ENCODE measurements at regions not wholly inside any gene's neighbourhood (a gene's known extent, or its start where the extent isn't known, plus 50 kb on each side); places are given as distances from the start of the nearest gene placed in this dataset.
A peak's percentile ranks its signal among the peaks of the same experiment; 100 is the strongest.
"Not testable (repeated sequence)": the region's sequence is repeated elsewhere in the genome, so short reads cannot be mapped to it uniquely, and the experiment has no call there.

- Histone ChIP-seq H2AFZ (ENCODE audit: insufficient read depth, low read length, poor library complexity) (no peak overlapping the region), H3K18ac (ENCODE audit: low read length) (no peak overlapping the region), H4K91ac (ENCODE audit: low read depth, low read length) (no peak overlapping the region), H2BK5ac (ENCODE audit: low read depth, low read length, poor library complexity) (no peak overlapping the region), H3K36me3 (ENCODE audit: control insufficient read depth in 1 of 2, insufficient read depth in 2 of 2, low read length in 2 of 2) (no peaks in the 10 kb centered on the region), H3K4me3 (ENCODE audit: low read depth, low read length) (no peak overlapping the region), H4K8ac (ENCODE audit: low read depth, low read length) (no peak overlapping the region), H3K79me2 (ENCODE audit: control insufficient read depth, insufficient read depth, low read length, poor library complexity) (no peaks in the 10 kb centered on the region), H2BK12ac (ENCODE audit: low read length) (no peak overlapping the region), H3K27ac (ENCODE audit: low read depth, low read length) (no peak overlapping the region), H4K12ac (ENCODE audit: low read depth, low read length) (no peak overlapping the region), H3K9me3 (ENCODE audit: insufficient read depth, low read depth, low read length) (no peaks in the 10 kb centered on the region), H3K4me1 (ENCODE audit: control insufficient read depth in 1 of 2, insufficient read depth in 2 of 2, low read length in 2 of 2) (peaks cover 4 to 5% of the 10 kb centered on the region in 2 experiments), H2BK120ac (ENCODE audit: insufficient read depth, low read length, poor library complexity) (no peak overlapping the region), H3K23ac (ENCODE audit: low read length) (no peak overlapping the region), H3K4ac (ENCODE audit: low read depth, low read length) (no peak overlapping the region), H2AK5ac (ENCODE audit: low read length) (no peak overlapping the region), H3K9ac (ENCODE audit: low read length) (no peak overlapping the region), H3K79me1 (ENCODE audit: low read length) (peaks cover 5% of the 10 kb centered on the region), H3K4me2 (ENCODE audit: low read length) (no peak overlapping the region), H3K27me3 (ENCODE audit: insufficient read depth, low read length) (no peaks in the 10 kb centered on the region), H3K14ac (ENCODE audit: low read length) (no peak overlapping the region)
- WGBS (ENCODE audit: extremely low coverage, insufficient coverage, insufficient read length) = no CpG with 5 or more reads among the region's 8 CpGs
- peak in 1 of 2 donors; percentile 39 for DNase-seq
Measured at GRCh38 chr14:51369814-51370213, 129.8 kb downstream of the TMX1 start.

DNA sequence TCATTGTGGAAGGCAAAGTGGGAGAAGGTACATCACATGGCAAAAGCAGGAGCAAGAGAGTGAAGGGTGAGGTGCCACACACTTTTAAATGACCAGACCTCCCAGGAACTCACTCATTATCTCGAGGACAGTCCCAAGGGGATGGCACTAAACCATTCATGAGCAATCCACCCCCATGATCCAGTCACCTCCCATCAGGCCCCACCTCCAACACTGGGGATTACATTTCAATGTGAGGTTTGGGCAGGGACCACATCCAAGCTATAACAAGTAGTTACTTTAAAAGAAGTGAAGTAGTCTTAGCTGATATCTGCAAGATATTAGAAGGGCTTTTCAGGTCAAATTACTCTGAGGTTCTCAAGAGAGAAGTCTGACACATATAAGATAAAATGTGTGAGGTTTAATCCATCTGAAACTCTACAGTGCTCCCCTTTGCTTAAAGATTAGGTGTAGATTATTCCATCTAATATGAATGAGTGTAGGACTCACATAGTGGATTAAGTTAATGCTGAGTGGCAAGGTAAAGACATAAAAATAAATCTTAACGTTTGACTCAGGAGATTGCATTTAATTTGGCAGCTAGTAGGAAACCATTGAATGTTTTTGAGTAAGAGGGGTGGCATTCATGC is 130.8 kb downstream of the TMX1 start:
- no peak overlapping the region for H3K9ac ChIP-seq (ENCODE audit: low read length)
- no peak overlapping the region for H4K8ac ChIP-seq (ENCODE audit: low read depth, low read length)
- no peak overlapping the region for H2BK120ac ChIP-seq (ENCODE audit: insufficient read depth, low read length, poor library complexity)
- H3K27ac ChIP-seq (ENCODE audit: low read depth, low read length) = no peak overlapping the region
- no peaks in the 10 kb centered on the region for H3K27me3 ChIP-seq (ENCODE audit: insufficient read depth, low read length)
- H3K14ac ChIP-seq (ENCODE audit: low read length) = no peak overlapping the region
- no peaks in the 10 kb centered on the region for H3K79me2 ChIP-seq (ENCODE audit: control insufficient read depth, insufficient read depth, low read length, poor library complexity)
- H2AFZ ChIP-seq (ENCODE audit: insufficient read depth, low read length, poor library complexity) = no peak overlapping the region
- H3K4ac ChIP-seq (ENCODE audit: low read depth, low read length) = no peak overlapping the region
- H4K12ac ChIP-seq (ENCODE audit: low read depth, low read length) = no peak overlapping the region
- peaks cover 5% of the 10 kb centered on the region for H3K79me1 ChIP-seq (ENCODE audit: low read length)
- no peak overlapping the region for H2BK5ac ChIP-seq (ENCODE audit: low read depth, low read length, poor library complexity)
- H2AK5ac ChIP-seq (ENCODE audit: low read length) = no peak overlapping the region
- WGBS (ENCODE audit: extremely low coverage, insufficient coverage, insufficient read length) = no CpG with 5 or more reads among the region's 2 CpGs
- H3K4me2 ChIP-seq (ENCODE audit: low read length) = no peak overlapping the region
- H3K23ac ChIP-seq (ENCODE audit: low read length) = no peak overlapping the region
- no peak overlapping the region for H3K4me3 ChIP-seq (ENCODE audit: low read depth, low read length)
- no peaks in the 10 kb centered on the region for H3K9me3 ChIP-seq (ENCODE audit: insufficient read depth, low read depth, low read length)
- H3K18ac ChIP-seq (ENCODE audit: low read length) = no peak overlapping the region
- H2BK12ac ChIP-seq (ENCODE audit: low read length) = no peak overlapping the region
- H3K4me1 ChIP-seq (ENCODE audit: control insufficient read depth in 1 of 2, insufficient read depth in 2 of 2, low read length in 2 of 2) = peaks cover 4 to 5% of the 10 kb centered on the region in 2 experiments
- no peak for DNase-seq
- H4K91ac ChIP-seq (ENCODE audit: low read depth, low read length) = peak overlapping the region; percentile 2
- H3K36me3 ChIP-seq (ENCODE audit: control insufficient read depth in 1 of 2, insufficient read depth in 2 of 2, low read length in 2 of 2) = no peaks in the 10 kb centered on the region

- H2AK5ac ChIP-seq (ENCODE audit: low read length); H3K4me1 ChIP-seq (ENCODE audit: control insufficient read depth in 1 of 2, insufficient read depth in 2 of 2, low read length in 2 of 2); H3K79me2 ChIP-seq (ENCODE audit: control insufficient read depth, insufficient read depth, low read length, poor library complexity); H3K18ac ChIP-seq (ENCODE audit: low read length); H2BK120ac ChIP-seq (ENCODE audit: insufficient read depth, low read length, poor library complexity); H4K91ac ChIP-seq (ENCODE audit: low read depth, low read length); H3K4me3 ChIP-seq (ENCODE audit: low read depth, low read length); H3K14ac ChIP-seq (ENCODE audit: low read length); H2BK12ac ChIP-seq (ENCODE audit: low read length); H3K23ac ChIP-seq (ENCODE audit: low read length); H2AFZ ChIP-seq (ENCODE audit: insufficient read depth, low read length, poor library complexity); H3K36me3 ChIP-seq (ENCODE audit: control insufficient read depth in 1 of 2, insufficient read depth in 2 of 2, low read length in 2 of 2); H3K27me3 ChIP-seq (ENCODE audit: insufficient read depth, low read length); H4K8ac ChIP-seq (ENCODE audit: low read depth, low read length); H3K9me3 ChIP-seq (ENCODE audit: insufficient read depth, low read depth, low read length); H4K12ac ChIP-seq (ENCODE audit: low read depth, low read length); H3K4ac ChIP-seq (ENCODE audit: low read depth, low read length); H3K9ac ChIP-seq (ENCODE audit: low read length); H3K4me2 ChIP-seq (ENCODE audit: low read length); H3K27ac ChIP-seq (ENCODE audit: low read depth, low read length); H3K79me1 ChIP-seq (ENCODE audit: low read length); H2BK5ac ChIP-seq (ENCODE audit: low read depth, low read length, poor library complexity): not testable (repeated sequence)
- peak in 1 of 2 donors; percentile 58 for DNase-seq
- WGBS (ENCODE audit: extremely low coverage, insufficient coverage, insufficient read length) = no CpG with 5 or more reads among the region's 2 CpGs
Measured at GRCh38 chr14:51377186-51377585, 137.1 kb downstream of the TMX1 start.

- Histone ChIP-seq H3K14ac (ENCODE audit: low read length) (no peak overlapping the region), H2AK5ac (ENCODE audit: low read length) (no peak overlapping the region), H3K4me1 (ENCODE audit: control insufficient read depth in 1 of 2, insufficient read depth in 2 of 2, low read length in 2 of 2) (peaks cover 0 to 7% of the 10 kb centered on the region in 2 experiments), H3K79me1 (ENCODE audit: low read length) (peaks cover 5% of the 10 kb centered on the region), H3K18ac (ENCODE audit: low read length) (no peak overlapping the region), H3K4me2 (ENCODE audit: low read length) (no peak overlapping the region), H3K27me3 (ENCODE audit: insufficient read depth, low read length) (no peaks in the 10 kb centered on the region), H3K36me3 (ENCODE audit: control insufficient read depth in 1 of 2, insufficient read depth in 2 of 2, low read length in 2 of 2) (no peaks in the 10 kb centered on the region), H3K79me2 (ENCODE audit: control insufficient read depth, insufficient read depth, low read length, poor library complexity) (no peaks in the 10 kb centered on the region), H3K4me3 (ENCODE audit: low read depth, low read length) (no peak overlapping the region), H2BK120ac (ENCODE audit: insufficient read depth, low read length, poor library complexity) (no peak overlapping the region), H3K9ac (ENCODE audit: low read length) (no peak overlapping the region), H4K12ac (ENCODE audit: low read depth, low read length) (no peak overlapping the region), H3K27ac (ENCODE audit: low read depth, low read length) (no peak overlapping the region), H3K9me3 (ENCODE audit: insufficient read depth, low read depth, low read length) (no peaks in the 10 kb centered on the region), H2AFZ (ENCODE audit: insufficient read depth, low read length, poor library complexity) (no peak overlapping the region), H2BK5ac (ENCODE audit: low read depth, low read length, poor library complexity) (no peak overlapping the region), H4K91ac (ENCODE audit: low read depth, low read length) (no peak overlapping the region), H3K4ac (ENCODE audit: low read depth, low read length) (no peak overlapping the region), H3K23ac (ENCODE audit: low read length) (no peak overlapping the region), H2BK12ac (ENCODE audit: low read length) (no peak overlapping the region), H4K8ac (ENCODE audit: low read depth, low read length) (no peak overlapping the region)
- WGBS (ENCODE audit: extremely low coverage, insufficient coverage, insufficient read length) = no CpG with 5 or more reads among the region's 2 CpGs
- no peak for DNase-seq
Measured at GRCh38 chr14:51382506-51382905, 142.5 kb downstream of the TMX1 start.

All from trophoblast cell (in vitro differentiated cells and primary cell).